ENCODE measurements at regions not wholly inside any gene's neighbourhood (a gene's known extent, or its start where the extent isn't known, plus 50 kb on each side); places are given as distances from the start of the nearest gene placed in this dataset.

GRCh38 chr17:53942436-53942835, 119.7 kb downstream of the KIF2B start:
- DNase-seq (ENCODE audit: extremely low spot score): no peak
- no peak for TF ChIP-seq CTCF (IDR thresholded peaks at IDR 0.05; ENCODE audit: control extremely low read depth, extremely low read depth, low read depth, missing control alignments)
- ChIA-PET CTCF (no interaction called here), POLR2A (no interaction called here)

GRCh38 chr17:53942898-53943297, 120.2 kb downstream of the KIF2B start:
- POLR2A ChIA-PET: no interaction called here
- CTCF ChIA-PET: no interaction called here
- TF ChIP-seq CTCF (IDR thresholded peaks at IDR 0.05; ENCODE audit: control extremely low read depth, extremely low read depth, low read depth, missing control alignments): no peak
- DNase-seq (ENCODE audit: extremely low spot score): no peak

GRCh38 chr17:53948323-53948722, 125.6 kb downstream of the KIF2B start:
- ChIA-PET CTCF (no interaction called here), POLR2A (no interaction called here)
- DNase-seq (ENCODE audit: extremely low spot score): no peak
- TF ChIP-seq CTCF (IDR thresholded peaks at IDR 0.05; ENCODE audit: control extremely low read depth, extremely low read depth, low read depth, missing control alignments): no peak

- DNase-seq (ENCODE audit: extremely low spot score): no peak
- TF ChIP-seq CTCF (IDR thresholded peaks at IDR 0.05; ENCODE audit: control extremely low read depth, extremely low read depth, low read depth, missing control alignments): no peak
- POLR2A ChIA-PET: no interaction called here
- CTCF ChIA-PET: no interaction called here
Measured at GRCh38 chr17:53949473-53950090, 126.9 kb downstream of the KIF2B start.

- CTCF ChIA-PET: interaction anchor here (0.8 kb wide), 1 partner anchor 19 kb away, joined by 3 read pairs; no protein-coding TSS in a partner anchor
- POLR2A ChIA-PET: no interaction called here
- no peak for TF ChIP-seq CTCF (IDR thresholded peaks at IDR 0.05; ENCODE audit: control extremely low read depth, extremely low read depth, low read depth, missing control alignments)
- no peak for DNase-seq (ENCODE audit: extremely low spot score)
Measured at GRCh38 chr17:53950207-53950857, 127.6 kb downstream of the KIF2B start.

GRCh38 chr17:53950858-53951250, 128.1 kb downstream of the KIF2B start:
- CTCF ChIA-PET: interaction anchor here (0.8 kb wide), 1 partner anchor 20 kb away, joined by 3 read pairs; no protein-coding TSS in a partner anchor
- no peak for DNase-seq (ENCODE audit: extremely low spot score)
- POLR2A ChIA-PET: no interaction called here
- TF ChIP-seq CTCF (IDR thresholded peaks at IDR 0.05; ENCODE audit: control extremely low read depth, extremely low read depth, low read depth, missing control alignments): no peak

Measured in GM10248 (cell line).